Tibial artery (tissue), 4 donors: ENCODE measurements at regions not wholly inside any gene's neighbourhood (a gene's known extent, or its start where the extent isn't known, plus 50 kb on each side); places are given as distances from the start of the nearest gene placed in this dataset.
A peak's percentile ranks its signal among the peaks of the same experiment; 100 is the strongest.

Source experiments
- DNase-seq, 2 donors: peaks; one replicate each; pipeline ENCODE4 v3.0.0-alpha.2; 2019
- H3K27ac ChIP-seq, 2 donors: fragments of 200-600 bp; sonication (generic) in 1 of 2; 1 replicate in 1 of 2; 2 replicates in 1 of 2; pipeline ENCODE4 v1.5.1; 2018 to 2019; ENCODE audit warnings: mild to moderate bottlenecking in 1 of 2
- H3K27me3 ChIP-seq, 2 donors: fragments of 200-600 bp; sonication (generic) in 1 of 2; one replicate each; pipeline versions ENCODE4 v1.5.1 to v1.6.0; 2016 to 2019
- H3K36me3 ChIP-seq, 3 donors: fragments of 200-600 bp; sonication (generic) in 2 of 3; one replicate each; pipeline ENCODE4 v1.5.1; 2016 to 2019; ENCODE audit warnings: mild to moderate bottlenecking in 2 of 3
- H3K4me1 ChIP-seq, 4 donors: fragments of 200-600 bp; sonication (generic) in 2 of 4; 1 replicate in 3 of 4; 2 replicates in 1 of 4; pipeline ENCODE4 v1.5.1; 2016 to 2019
- H3K4me3 ChIP-seq, 2 donors: fragments of 200-600 bp; sonication (generic) in 1 of 2; 1 replicate in 1 of 2; 2 replicates in 1 of 2; pipeline ENCODE4 v1.5.1; 2018 to 2019; ENCODE audit warnings: mild to moderate bottlenecking in 2 of 2
- H3K9me3 ChIP-seq, 3 donors: fragments of 200-600 bp; sonication (generic) in 1 of 3; one replicate each; pipeline ENCODE4 v1.5.1; 2016 to 2019
- intact Hi-C: fragments of 100-400 bp; cut with DNase I; formaldehyde crosslinking; loops from one replicate; pipeline ENCODE4 v1.15.0; 2023; ENCODE audit warnings: low total_unique reads
- TF ChIP-seq, protein P1 (sequence below), 2 experiments: fragments of 200-600 bp in 1 of 2; fragments of 450-650 bp in 1 of 2; IDR thresholded peaks; one replicate each; pipeline ENCODE4 v1.5.1; 2017 to 2019; ENCODE audit warnings: antibody characterized with exemption in 2 of 2, mild to moderate bottlenecking in 1 of 2, moderate library complexity in 1 of 2

- Histone ChIP-seq H3K4me1 (no peaks in the 10 kb centered on the region), H3K4me3 (no peak overlapping the region), H3K27ac (no peak overlapping the region), H3K9me3 (no peaks in the 10 kb centered on the region), H3K27me3 (no peaks in the 10 kb centered on the region), H3K36me3 (no peaks in the 10 kb centered on the region)
- TF ChIP-seq, protein P1, sequence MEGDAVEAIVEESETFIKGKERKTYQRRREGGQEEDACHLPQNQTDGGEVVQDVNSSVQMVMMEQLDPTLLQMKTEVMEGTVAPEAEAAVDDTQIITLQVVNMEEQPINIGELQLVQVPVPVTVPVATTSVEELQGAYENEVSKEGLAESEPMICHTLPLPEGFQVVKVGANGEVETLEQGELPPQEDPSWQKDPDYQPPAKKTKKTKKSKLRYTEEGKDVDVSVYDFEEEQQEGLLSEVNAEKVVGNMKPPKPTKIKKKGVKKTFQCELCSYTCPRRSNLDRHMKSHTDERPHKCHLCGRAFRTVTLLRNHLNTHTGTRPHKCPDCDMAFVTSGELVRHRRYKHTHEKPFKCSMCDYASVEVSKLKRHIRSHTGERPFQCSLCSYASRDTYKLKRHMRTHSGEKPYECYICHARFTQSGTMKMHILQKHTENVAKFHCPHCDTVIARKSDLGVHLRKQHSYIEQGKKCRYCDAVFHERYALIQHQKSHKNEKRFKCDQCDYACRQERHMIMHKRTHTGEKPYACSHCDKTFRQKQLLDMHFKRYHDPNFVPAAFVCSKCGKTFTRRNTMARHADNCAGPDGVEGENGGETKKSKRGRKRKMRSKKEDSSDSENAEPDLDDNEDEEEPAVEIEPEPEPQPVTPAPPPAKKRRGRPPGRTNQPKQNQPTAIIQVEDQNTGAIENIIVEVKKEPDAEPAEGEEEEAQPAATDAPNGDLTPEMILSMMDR (IDR thresholded peaks at IDR 0.05) = no peak
- intact Hi-C loops = no loop called here
- no peak for DNase-seq
Observed at GRCh38 chr14:26963711-26964110, 365.9 kb upstream of the NOVA1 start.

DNA sequence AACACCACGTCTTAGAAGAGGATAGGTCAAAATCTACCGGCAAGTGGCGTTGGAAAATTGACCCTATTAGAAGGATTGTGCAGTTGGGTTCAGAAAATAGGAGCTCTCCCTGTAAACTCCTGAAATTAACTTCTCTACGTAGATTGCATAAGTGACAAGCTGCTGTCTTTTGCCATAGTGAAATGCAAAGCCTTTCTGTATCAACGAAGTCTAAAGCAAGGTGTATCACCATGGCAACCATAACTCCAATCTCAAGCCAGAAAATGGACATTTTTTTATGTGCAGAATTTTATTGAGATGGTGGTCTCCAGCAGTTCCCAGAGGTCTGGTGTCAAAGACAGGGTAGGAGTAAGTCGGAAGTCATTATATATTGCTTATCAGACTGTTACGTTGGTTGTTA lies 367.7 kb upstream of the NOVA1 start:
- Histone ChIP-seq H3K27me3 (no peaks in the 10 kb centered on the region), H3K36me3 (no peaks in the 10 kb centered on the region), H3K4me3 (no peak overlapping the region), H3K27ac (no peak overlapping the region), H3K9me3 (no peaks in the 10 kb centered on the region), H3K4me1 (no peaks in the 10 kb centered on the region)
- intact Hi-C loops = no loop called here
- DNase-seq = no peak
- TF ChIP-seq, protein P1 (IDR thresholded peaks at IDR 0.05) = no peak

DNA sequence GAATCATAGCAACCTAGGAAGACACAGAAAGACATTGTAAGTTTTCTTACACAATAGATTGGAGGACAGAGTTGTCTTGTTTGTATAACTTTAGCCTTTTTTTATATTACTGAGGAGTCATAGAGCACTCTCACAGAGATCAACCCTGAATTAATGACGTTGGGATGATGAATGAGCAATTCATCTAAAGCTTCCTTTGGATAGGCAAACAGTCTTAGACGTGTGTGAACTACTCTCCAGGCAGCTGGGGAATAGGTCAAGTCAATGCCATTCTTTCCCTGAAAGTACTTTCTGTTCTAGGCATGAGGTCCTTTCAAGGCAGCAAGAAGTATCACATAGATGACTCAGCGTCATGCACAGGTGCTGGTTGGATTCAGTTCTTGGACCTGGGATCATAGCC lies 369.1 kb upstream of the NOVA1 start:
- TF ChIP-seq, protein P1 (IDR thresholded peaks at IDR 0.05) = no peak
- Histone ChIP-seq H3K36me3 (no peaks in the 10 kb centered on the region), H3K27ac (no peak overlapping the region), H3K27me3 (no peaks in the 10 kb centered on the region), H3K9me3 (no peaks in the 10 kb centered on the region), H3K4me3 (no peak overlapping the region), H3K4me1 (no peaks in the 10 kb centered on the region)
- DNase-seq = peak in 1 of 2 donors; percentile 22
- intact Hi-C loops = no loop called here

DNA sequence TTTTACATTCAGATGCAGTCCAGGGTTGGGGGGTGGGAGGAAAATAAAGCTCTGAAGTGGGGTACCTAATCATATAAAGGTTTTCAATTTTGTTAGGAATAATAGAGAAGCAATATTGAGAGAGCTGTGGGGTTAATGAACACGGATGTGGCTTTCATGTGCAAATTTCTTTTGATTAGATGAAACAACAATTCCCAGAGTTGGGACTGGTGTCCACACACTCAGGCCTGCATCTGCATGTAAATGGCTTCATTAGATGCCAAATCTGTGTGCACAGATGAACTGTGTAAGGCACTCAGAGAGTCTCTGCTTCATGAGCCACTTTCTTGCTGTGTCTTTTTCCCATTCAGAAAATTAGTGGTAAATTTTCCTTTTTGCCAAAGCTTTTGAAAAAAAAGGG lies 377.1 kb upstream of the NOVA1 start:
- Histone ChIP-seq H3K36me3 (no peaks in the 10 kb centered on the region), H3K27me3 (no peaks in the 10 kb centered on the region), H3K9me3 (no peaks in the 10 kb centered on the region), H3K4me3 (no peak overlapping the region), H3K4me1 (no peaks in the 10 kb centered on the region), H3K27ac (no peak overlapping the region)
- intact Hi-C loops = no loop called here
- TF ChIP-seq, protein P1 (IDR thresholded peaks at IDR 0.05) = no peak
- DNase-seq = no peak

- DNase-seq = no peak
- intact Hi-C loops = no loop called here
Observed at GRCh38 chr14:26982071-26982470, 384.2 kb upstream of the NOVA1 start.

More at GRCh38 chr14:26982071-26982470, 384.2 kb upstream of the NOVA1 start:
- Histone ChIP-seq H3K27ac (no peak overlapping the region), H3K9me3 (no peaks in the 10 kb centered on the region), H3K36me3 (no peaks in the 10 kb centered on the region), H3K27me3 (no peaks in the 10 kb centered on the region), H3K4me1 (no peaks in the 10 kb centered on the region), H3K4me3 (no peak overlapping the region)
- TF ChIP-seq, protein P1 (IDR thresholded peaks at IDR 0.05) = no peak
